Psoas muscle (tissue), 7 donors: ENCODE measurements at regions not wholly inside any gene's neighbourhood (a gene's known extent, or its start where the extent isn't known, plus 50 kb on each side); places are given as distances from the start of the nearest gene placed in this dataset.

Experiments used
- ATAC-seq, 4 donors: fragments of 200-7000 bp; cut with Tn5 transposase; one replicate each; pipeline ENCODE4 v1.9.1; 2020; ENCODE audit warnings: moderate library complexity in 3 of 4, mild to moderate bottlenecking in 2 of 4
- DNase-seq, 2 donors: peaks; one replicate each; pipeline ENCODE4 v3.0.0-alpha.2; 2020
- H3K27ac ChIP-seq: fragments of 200-600 bp; one replicate; pipeline ENCODE4 v1.8.0; 2022
- H3K27me3 ChIP-seq, 3 donors: fragments of 200-600 bp in 1 of 3; one replicate each; pipeline versions ENCODE4 v1.6.1 to v1.8.0; 2013 to 2022; ENCODE audit warnings: low read length in 2 of 3, mild to moderate bottlenecking in 2 of 3, moderate library complexity in 1 of 3; ENCODE audit not compliant: insufficient read depth in 3 of 3
- H3K36me3 ChIP-seq, 2 donors: fragments of 200-600 bp in 1 of 2; one replicate each; pipeline versions ENCODE4 v1.6.1 to v1.8.0; 2013 to 2022; ENCODE audit warnings: low read depth in 1 of 2, mild to moderate bottlenecking in 1 of 2, moderate library complexity in 1 of 2; ENCODE audit not compliant: insufficient read depth in 1 of 2
- H3K4me1 ChIP-seq: fragments of 200-600 bp; one replicate; pipeline ENCODE4 v1.8.0; 2022
- H3K4me3 ChIP-seq: fragments of 200-600 bp; one replicate; pipeline ENCODE4 v1.8.0; 2022; ENCODE audit warnings: mild to moderate bottlenecking
- H3K9me3 ChIP-seq: fragments of 200-600 bp; one replicate; pipeline ENCODE4 v1.8.0; 2022
- WGBS, 3 donors: extraction: QIAGEN DNeasy Blood & Tissue Kit; methylation state at CpG; one replicate each; pipeline versions ENCODE4 v1.1.6 to v1.1.7; 2013; 5-methylcytosine and 5-hydroxymethylcytosine counted together
- intact Hi-C, 2 donors: fragments of 100-400 bp; cut with DNase I; formaldehyde crosslinking; loops; one replicate each; pipeline versions ENCODE4 v1.11.0 to v1.14.2; 2022
- TF ChIP-seq, protein P1 (sequence below): fragments of 200-600 bp; IDR thresholded peaks from one replicate; pipeline ENCODE4 v1.8.0; 2022; ENCODE audit warnings: antibody characterized with exemption
- donor health status: healthy with polysubstance abuse.
- donor health status: DM: no; HTN: no; CAD: no; lungs with moderate emphysema.
- donor health status: Bipolar disorder and iron deficiency.
- donor health status: healthy.
- donor health status: DM: yes; HTN: yes; CAD: no.
- donor health status: DM: no; HTN: no; CAD: no.
- donor health status: DM: yes; HTN: yes; CAD: no.

DNA sequence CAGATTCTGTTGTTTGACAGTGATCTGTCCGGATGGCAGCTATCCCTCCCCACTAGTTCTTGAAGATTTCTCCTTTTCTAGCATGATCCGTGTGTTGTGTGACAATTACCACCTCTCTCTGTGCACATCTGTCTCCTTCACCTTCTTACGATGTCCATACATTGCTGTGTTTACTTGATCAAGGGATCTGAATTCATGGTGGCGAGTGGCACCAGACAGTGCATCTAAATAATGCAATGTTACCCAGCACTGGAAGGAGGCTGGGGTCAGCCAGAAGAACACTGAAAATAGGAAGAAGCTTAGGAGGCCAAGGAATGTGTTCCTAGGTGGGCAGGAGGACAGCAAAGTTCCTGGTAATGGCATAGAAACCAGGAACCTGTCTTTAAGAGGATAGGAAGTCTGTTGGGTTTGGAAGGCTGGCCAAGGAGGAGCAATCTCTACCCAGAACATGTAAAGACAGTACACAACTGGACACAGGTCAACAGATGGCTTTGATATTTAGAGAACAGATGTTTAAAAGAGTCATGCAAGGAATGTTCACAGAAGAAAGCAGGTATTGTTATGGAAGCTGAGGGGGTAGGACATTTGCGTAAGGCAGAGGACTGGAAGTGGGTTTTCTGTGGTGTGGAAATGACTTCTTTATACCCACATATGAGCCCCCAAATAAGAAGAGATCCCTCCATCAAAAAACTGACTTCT, 126.4 kb downstream of the HRH4 start:
- 82 to 90% (median 86%) methylated on average over 5 of the region's 5 CpGs for WGBS, 3 donors
- Histone ChIP-seq H3K36me3 (no peaks in the 10 kb centered on the region), H3K4me3 (no peak overlapping the region), H3K9me3 (no peaks in the 10 kb centered on the region), H3K4me1 (no peaks in the 10 kb centered on the region), H3K27me3 (no peaks in the 10 kb centered on the region), H3K27ac (no peak overlapping the region)
- no peak for ATAC-seq
- TF ChIP-seq, protein P1, sequence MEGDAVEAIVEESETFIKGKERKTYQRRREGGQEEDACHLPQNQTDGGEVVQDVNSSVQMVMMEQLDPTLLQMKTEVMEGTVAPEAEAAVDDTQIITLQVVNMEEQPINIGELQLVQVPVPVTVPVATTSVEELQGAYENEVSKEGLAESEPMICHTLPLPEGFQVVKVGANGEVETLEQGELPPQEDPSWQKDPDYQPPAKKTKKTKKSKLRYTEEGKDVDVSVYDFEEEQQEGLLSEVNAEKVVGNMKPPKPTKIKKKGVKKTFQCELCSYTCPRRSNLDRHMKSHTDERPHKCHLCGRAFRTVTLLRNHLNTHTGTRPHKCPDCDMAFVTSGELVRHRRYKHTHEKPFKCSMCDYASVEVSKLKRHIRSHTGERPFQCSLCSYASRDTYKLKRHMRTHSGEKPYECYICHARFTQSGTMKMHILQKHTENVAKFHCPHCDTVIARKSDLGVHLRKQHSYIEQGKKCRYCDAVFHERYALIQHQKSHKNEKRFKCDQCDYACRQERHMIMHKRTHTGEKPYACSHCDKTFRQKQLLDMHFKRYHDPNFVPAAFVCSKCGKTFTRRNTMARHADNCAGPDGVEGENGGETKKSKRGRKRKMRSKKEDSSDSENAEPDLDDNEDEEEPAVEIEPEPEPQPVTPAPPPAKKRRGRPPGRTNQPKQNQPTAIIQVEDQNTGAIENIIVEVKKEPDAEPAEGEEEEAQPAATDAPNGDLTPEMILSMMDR, result no peak
- no peak for DNase-seq
- intact Hi-C loops, result no loop called here

DNA sequence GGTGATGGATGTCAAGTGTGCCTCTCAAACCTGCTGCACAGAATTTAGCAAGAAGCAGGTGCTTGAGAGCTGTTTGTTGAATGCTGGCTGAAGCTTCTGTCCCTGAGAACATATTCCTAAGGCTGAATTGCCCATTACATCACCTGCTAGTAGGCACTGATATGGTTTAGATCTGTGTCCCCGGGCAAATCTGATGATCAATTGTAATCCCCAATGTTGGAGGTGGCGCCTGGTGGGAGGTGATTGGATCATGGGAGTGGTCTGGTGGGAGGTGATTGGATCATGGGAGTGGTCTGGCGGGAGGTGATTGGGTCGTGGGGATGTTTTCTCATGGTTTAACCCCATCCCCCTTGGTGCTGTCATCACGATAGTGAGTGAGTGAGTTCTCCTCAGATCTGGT, 128.0 kb downstream of the HRH4 start:
- no peaks in the 10 kb centered on the region for H3K36me3 ChIP-seq
- DNase-seq (no peak), ATAC-seq (no peak)
- intact Hi-C loops, result no loop called here
- no peaks in the 10 kb centered on the region for H3K4me1 ChIP-seq
- no peak overlapping the region for H3K27ac ChIP-seq
- H3K4me3 ChIP-seq, result no peak overlapping the region
- H3K9me3 ChIP-seq, result no peaks in the 10 kb centered on the region
- 90 to 91% (median 91%) methylated on average over 5 of the region's 5 CpGs for WGBS, 3 donors
- TF ChIP-seq, protein P1, result no peak
- H3K27me3 ChIP-seq, result no peaks in the 10 kb centered on the region

DNA sequence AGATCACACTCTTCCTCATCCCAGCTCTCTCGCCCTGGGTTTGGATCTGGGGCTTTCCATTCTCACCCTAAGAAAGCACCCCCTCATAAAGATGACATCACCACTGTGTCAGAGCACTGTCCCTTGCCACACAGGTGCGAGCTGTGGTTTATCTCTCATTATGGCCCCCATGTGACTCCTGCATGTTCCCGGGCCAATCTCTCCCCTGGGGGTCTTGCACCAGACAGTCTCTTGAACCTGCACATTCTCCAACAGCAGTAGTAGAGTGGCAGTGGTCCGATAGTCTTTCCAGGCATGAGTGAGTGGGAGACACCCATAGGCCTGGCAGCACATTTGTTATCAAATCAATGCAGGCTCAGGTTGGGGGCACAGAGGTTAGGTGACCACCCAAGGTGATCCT, 130.5 kb downstream of the HRH4 start:
- Histone ChIP-seq H3K27ac (no peak overlapping the region), H3K27me3 (no peaks in the 10 kb centered on the region), H3K4me3 (no peak overlapping the region), H3K4me1 (no peaks in the 10 kb centered on the region), H3K36me3 (no peaks in the 10 kb centered on the region), H3K9me3 (no peaks in the 10 kb centered on the region)
- intact Hi-C loops, result loop anchor here in 1 of 2 donors (10.0 kb wide), 1 partner anchor 1304 kb away; no protein-coding TSS in a partner anchor
- WGBS, 3 donors, result 74 to 86% (median 79%) methylated on average over 4 of the region's 4 CpGs
- DNase-seq, result no peak
- TF ChIP-seq, protein P1, result no peak
- no peak for ATAC-seq

DNA sequence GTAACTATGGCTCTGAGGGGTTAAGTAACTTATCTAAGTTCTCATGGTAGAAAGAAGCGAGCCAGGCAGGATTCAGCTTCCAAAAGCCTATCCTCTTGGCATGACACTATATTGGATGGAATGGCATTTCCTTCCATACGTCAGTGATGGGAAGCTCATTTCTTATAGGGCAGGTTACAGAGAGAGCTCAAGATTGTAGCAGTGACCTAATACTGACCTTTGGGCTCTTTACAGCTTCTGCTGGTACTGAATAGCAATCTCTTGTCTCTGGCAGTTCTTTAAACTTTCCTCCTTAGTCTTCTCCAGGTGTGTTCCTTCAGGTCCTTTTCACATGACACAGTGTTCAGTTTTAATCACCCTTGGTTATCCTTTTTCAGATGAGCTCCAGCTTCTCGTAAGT, 133.0 kb downstream of the HRH4 start:
- H3K4me1 ChIP-seq, result no peaks in the 10 kb centered on the region

More for the DNA sequence above, 133.0 kb downstream of the HRH4 start:
- intact Hi-C loops, result loop anchor here in 1 of 2 donors (10.0 kb wide), 1 partner anchor 1301 kb away; no protein-coding TSS in a partner anchor
- ATAC-seq (no peak), DNase-seq (no peak)
- TF ChIP-seq, protein P1, result no peak
- no peak overlapping the region for H3K27ac ChIP-seq
- no peak overlapping the region for H3K4me3 ChIP-seq
- WGBS, 3 donors, result 70 to 74% (median 71%) methylated on average over 3 of the region's 3 CpGs
- no peaks in the 10 kb centered on the region for H3K36me3 ChIP-seq
- H3K27me3 ChIP-seq, result no peaks in the 10 kb centered on the region
- no peaks in the 10 kb centered on the region for H3K9me3 ChIP-seq
